LoVo (cell line): ENCODE measurements at regions not wholly inside any gene's neighbourhood (a gene's known extent, or its start where the extent isn't known, plus 50 kb on each side); places are given as distances from the start of the nearest gene placed in this dataset.
A peak's percentile ranks its signal among the peaks of the same experiment; 100 is the strongest.

Experiments used
- DNase-seq: peaks from one replicate; pipeline ENCODE4 v3.0.0-alpha.2; 2016; ENCODE audit warnings: low spot score

DNA sequence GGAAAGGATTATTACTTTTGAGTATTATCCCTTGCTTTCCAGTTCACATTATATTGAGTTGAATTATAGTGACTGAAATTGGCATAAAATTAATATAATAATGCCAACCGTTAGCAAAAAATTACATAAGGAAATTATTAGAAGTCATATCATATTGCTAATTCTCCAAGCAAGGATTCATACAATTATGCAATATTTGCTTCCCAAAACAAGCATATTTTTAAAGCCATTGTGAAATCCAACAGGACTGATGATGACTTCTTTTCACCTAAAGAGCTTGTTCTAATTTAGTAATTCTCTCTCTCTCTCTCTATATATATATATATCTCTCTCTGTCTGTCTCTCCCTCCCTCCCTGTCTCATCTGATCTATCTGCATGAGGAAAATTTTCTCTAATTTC, 283.5 kb downstream of the DSEL start:
- no peak for DNase-seq

DNA sequence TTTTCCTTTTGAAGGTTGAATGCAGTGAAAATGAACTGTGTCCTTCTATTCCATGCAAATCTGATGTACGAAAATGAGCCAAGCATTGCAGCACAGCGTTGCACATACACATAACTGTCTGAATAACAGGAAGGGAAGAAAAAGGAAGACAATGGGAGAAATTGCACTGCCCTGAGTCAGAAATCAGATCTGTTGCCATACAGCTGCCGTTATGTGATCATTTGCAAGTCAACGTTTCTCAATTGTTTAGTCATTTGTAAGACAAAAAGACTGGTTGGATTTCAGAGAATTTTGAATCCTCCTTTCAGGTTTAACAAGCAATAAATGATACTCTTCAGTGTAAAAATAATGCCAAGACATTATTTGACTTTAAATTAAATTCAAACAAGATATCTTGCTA, 284.1 kb downstream of the DSEL start:
- DNase-seq = no peak

DNA sequence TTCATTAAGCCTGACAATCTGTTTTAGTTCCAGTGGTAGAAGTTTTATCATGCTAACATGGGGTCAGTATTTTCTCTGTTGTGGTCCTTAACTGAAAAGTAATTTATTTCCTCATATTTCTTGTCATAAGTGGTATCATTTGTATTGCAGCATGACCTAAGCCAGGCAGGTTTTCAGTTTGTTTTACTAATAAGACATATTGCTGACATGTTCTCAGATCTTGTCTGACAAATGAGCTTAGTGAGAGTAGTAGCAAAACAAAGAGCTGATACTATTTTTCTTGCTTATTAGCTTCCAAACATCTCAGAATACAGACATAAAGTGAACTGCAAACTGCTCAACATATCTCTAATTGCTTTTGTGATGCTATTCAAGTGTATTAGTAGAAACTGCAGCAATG, 293.6 kb downstream of the DSEL start:
- no peak for DNase-seq

DNA sequence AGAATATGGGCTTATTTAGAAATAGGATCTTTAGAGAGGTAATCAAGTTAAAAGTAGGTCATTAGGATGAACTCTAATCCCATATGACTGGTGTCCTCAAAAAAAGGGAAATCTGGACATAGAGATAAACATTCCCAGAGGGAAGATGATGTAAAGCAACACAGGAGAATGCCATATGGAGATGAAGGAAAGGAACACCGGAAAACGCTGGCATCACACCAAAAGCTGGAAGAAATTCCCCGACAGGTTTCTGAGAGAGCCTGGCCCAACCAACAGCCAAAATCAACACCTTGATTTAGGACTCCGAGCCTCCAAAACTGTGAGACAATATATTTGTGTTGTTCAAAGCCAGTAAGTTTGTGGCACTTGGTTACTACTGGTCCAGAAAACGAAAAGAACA, 296.7 kb downstream of the DSEL start:
- no peak for DNase-seq

DNA sequence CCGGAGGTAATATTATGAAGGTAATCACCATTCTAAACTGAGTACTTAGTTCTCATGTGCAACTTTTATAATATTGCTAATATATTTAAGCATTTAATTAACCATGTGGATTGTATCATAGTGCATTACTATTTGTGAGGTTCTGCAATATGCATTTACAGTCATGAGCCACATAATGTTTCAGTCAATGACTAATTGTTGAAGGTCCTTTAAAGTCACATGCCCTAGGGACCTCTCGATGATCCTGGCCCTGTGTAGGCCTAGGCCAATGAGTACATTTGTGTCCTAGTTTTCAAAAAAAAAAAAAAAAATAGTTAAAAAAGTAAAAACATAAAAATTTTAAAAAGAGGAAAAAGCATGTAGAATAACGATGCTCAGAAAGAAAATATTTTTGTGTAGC, 298.0 kb downstream of the DSEL start:
- no peak for DNase-seq

DNA sequence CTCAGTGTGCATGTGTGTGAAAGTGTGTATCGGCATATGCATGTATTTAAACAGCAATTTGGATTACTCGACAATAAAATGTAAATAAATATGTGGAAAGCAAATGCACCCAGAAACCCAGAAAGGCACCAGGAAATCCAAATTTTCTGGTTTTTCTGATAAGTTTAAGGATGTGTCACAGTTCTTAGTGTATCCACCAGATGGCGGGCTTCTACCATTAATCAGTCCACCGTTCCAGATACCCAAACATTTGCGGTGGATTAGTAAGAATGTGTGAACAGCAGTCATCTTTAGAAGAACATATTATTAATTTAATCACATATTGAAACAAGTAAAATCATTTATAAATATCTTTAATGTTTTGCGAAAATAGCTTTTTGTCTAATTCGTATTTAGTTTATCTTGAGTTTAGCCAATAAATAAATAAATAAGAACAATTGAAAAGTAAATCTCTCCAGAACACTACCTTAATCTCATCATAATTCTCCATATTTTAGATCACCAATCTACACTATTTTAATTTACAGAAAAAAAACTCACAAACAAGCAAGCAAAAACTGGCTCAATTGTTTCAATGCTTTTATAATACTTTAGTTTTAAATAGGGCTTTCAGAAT, 298.9 kb downstream of the DSEL start:
- DNase-seq = peak; percentile 52

DNA sequence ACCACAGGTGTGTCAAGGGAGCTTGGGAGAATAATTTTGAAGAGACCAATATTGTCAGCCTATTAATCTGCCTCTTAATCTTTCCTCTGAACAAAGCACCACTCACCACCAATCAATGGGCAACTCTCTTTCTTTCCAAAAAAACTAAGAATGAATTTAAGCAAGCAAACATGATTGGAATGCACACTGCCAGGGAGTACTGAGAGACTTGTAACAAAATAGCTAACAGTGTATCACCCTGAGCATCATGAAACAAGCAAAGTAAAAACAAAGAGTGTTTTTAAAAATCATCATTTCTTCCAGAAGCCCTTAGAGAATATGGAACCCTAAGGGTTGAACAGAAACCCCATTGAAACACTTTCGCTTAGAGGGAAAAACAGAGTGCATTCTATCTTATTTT, 299.7 kb downstream of the DSEL start:
- DNase-seq = no peak

DNA sequence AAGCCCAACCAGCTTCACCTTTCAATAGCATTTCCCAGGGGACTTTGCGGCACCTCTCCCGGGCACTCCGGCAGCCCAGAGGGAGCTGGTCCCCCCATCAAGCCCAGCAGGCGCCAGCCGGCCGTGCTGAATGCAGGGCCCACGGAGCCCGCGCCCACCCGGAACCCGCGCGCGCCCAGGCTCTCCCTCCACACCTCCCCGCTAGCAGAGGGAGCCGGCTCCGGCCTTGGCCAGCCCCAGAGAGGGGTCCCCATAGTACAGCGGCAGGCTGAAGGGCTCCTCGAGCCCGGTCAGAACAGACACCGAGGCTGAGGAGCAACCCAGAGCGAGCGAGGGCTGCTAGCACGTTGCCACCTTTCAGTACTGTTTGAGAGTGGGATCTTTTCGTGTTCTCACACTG, 300.8 kb downstream of the DSEL start:
- DNase-seq = no peak

DNA sequence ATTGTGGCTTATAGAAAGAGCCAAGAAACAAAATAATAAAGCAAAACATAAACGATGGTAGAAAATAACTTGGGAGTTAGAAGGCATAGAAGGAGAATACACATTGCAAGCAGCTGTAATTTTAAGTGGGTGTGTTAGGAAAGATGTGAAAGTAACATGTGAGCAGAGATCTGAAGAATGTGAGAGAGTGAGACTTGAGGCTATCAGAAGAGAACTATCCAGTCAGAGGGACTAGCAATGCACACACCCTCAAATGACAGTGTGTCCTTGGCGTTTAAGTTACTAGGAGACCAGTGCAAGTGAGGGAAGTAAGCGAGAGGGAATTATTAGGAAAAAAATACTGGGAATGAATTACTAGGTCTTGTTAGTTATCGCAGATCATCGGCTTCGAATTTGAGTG, 304.9 kb downstream of the DSEL start:
- DNase-seq = no peak

DNA sequence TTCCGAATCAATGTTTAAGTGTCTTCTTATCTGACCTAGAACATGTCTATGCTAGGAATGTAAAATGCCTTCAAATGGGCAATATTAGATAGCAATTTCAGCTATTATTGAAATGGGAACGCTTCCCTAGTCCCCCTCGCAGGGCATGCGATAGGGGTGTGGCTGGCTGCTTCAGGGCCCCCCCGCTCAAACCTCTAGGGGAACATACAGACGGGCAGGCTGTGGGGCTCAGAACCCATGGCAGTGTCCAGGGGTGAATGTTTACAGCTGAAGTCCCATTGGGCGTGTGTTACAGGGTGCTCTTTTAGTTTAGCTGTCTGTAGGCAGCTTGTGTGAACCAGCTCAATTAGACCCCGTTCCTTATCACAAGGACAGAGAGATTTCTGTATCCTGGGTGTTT, 315.9 kb downstream of the DSEL start:
- DNase-seq = no peak

DNA sequence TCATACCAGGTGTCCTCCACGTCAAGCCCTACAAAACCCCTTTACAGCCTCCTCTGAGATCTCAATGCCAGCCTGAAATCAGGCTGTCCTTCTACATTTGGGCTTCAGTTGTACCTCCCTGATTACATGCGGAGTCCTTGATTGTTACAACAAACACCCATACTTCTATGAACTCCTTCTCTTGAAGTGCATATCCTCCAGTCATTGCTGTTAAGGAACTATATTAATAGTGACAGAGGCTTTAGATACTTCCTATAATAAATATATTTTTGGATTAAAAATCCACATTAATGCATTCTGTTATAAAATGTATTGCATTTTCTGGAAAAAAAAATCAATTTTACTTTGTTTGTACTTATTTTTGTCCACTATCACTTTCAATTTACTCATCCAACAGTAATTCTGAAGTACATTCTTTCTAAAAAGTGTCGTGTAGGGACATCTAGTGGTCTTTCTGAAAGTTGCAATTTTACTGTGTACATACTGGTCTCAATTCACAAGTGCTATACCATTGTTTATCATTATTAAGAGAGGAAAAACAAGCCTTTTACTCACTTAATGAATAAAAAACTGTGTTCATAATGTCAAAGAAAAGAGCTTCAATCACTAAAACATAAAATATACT, 316.4 kb downstream of the DSEL start:
- DNase-seq = peak; percentile 47

DNA sequence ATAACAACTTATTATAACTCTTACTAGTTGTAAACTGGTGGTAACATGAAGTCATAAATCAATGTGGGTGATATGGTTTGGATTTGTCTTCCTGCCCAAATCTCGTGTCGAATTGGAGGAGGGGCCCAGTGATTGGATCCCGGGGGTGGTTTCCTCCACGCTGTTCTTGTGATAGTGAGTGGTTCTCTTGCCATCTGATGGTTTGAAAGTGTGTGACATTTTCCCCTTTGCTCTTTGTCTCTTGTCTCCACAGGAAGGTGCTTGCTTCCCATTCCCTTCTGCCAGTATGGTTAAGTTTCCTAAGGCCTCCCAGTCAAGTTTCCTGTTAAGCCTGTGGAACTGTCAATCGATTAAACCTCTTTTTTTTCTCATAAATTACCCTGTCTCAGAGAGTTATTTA, 321.6 kb downstream of the DSEL start:
- DNase-seq = no peak

DNA sequence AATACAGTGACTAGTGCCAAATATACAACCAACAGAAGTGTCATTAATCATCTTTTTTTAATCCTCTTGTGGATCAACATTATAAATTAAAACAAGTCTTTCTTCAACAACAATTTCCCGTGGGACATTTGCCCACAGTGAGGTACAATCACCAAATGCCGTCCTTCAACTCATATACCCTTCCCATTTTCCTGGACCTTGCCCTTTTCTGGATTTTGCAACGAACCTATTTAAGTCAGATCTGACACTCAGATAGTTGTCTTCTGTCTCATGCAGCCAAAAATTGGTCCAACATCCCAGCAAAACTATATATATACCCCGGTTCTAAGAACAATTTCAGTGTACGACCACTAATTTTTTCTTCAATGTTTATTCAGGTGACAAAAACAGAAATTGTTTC, 324.0 kb downstream of the DSEL start:
- no peak for DNase-seq

DNA sequence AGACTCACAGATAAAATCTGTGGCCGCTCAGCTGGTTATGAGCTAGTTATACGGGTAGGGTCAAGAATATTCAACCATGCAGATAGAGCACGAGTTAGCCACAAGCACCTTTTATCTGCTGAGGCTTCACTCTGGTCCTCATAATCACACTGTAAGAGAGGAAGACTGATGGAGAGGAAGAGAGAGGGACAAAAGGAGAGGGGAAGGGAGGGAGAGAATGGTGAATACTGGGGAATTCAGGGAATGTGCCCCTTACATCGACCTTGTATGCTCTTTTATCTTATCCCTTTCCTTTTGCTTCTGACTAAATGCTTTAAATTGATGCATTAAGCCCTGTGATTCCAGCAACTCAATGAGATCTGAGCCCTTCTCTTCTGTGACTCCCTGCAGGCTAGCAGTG, 333.1 kb downstream of the DSEL start:
- DNase-seq = no peak

DNA sequence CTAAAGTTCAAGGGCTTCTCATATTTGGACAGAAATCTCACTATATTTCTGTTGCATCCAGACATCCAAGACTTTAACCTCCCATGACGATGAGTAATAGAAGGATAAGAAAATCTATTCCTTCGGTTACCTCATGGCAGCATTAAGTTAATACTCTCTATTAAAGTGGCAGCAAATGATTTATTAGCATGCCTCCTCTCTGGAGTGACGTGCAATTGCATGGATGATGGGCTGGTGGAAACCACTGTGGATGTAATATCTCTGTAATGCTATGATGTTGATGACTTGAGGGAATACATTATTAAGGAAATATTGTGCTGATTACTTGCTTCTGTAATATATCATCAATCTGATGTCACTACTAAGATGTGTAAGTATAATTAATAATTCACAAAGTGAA, 336.8 kb downstream of the DSEL start:
- no peak for DNase-seq

DNA sequence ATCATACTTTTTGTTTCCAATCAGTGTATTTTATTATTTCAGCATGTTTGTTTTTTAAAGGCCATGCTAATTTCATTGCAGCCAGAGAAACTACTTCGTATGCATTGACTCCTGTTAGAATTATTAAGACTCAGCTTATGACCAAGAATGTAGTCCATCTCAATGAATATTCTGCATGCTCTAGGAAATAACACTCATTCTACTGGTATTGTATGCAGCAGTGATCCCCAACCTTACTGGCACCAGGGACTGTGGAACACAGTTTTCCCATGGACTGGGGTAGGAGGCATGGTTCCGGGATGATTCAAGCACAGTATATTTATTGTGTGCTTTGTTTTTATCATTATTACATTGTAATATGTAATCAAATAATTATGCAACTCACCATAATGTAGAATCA, 356.9 kb downstream of the DSEL start:
- DNase-seq = no peak

DNA sequence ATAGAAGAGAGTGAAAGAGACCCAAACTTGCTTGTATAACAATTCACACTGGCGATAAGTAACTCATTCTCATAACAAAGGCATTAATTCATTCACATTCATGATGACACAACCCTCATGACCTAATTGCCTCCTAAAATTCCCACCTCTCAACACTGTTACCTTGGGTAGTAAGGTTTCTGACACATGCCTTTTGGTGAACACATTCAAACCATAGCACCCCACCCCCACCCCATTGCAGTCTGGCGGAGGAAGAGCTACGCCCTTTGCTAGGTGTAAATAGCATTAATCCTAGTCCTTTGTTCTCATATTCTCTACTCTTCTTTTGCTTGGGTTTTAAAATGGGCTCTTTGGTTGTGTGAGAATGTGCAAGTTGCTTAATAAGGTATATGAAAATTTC, 361.5 kb downstream of the DSEL start:
- no peak for DNase-seq

DNA sequence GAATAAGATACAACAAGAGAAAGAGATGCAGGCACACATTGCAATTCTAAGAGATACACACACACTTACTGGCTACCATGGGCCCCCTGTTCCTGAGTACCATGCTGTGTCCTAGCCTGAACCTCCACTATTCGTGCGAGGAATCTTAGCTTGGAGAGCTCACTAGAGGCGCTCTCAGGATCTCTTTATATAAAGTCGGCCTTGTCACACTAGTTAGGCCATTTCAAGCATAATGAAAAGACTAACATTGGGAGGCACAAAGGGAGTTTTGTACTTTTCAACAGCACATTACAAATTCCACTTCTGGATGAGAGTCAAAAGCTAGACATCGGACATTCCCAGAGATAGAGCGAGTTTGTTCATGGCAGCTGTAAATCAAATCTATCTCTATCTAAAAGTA, 365.2 kb downstream of the DSEL start:
- DNase-seq = no peak

DNA sequence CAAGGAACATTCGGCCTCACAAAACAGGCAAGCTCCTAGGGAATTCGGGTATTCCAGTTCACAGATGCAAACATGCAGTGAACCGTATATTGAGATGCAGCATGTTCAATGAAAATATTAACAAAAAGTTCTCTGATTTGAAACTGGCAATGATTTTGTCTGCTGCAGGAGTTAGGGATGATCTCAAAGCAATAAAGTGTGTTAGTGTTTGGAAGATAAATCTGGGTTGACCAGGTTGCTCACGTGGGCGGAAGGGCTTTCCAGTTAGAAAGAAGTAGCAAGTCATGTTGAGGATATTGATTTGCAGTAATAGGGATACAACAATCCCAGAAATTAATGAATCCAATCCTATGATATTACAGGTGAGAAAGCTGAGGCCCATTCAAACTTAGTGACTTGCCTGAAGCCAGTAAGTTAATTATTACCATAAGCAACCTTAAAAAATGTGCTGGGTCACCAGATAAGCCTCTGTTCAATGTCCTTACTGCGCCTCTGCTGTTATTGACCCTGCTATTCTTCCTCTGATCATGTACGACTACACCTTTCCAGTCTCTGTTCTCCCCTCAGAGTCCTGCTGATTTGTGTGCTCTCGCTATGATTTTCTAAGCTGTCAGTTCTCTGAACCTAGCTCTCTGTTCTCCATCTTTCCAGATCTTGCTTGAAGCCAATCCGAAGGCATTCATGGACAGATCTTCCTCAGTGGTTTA, 370.8 kb downstream of the DSEL start:
- no peak for DNase-seq

DNA sequence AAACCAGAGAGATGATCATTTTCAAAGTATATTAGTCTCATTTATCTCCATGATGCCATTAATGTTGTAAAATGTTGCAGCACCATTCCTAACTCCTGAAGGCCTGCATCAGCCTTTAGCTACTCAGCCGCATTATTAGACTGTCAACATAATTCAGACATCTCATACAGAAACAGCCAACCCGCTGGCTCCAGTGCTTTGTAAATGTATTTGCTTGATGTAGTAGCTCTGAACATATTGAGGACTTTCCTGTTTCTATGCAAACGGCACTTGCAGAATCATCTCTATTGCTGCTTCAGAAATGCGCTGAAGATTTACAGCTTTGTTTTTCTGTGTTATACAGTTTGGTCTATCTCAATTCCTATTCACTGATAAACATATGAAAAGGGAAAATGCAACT, 372.2 kb downstream of the DSEL start:
- no peak for DNase-seq

DNA sequence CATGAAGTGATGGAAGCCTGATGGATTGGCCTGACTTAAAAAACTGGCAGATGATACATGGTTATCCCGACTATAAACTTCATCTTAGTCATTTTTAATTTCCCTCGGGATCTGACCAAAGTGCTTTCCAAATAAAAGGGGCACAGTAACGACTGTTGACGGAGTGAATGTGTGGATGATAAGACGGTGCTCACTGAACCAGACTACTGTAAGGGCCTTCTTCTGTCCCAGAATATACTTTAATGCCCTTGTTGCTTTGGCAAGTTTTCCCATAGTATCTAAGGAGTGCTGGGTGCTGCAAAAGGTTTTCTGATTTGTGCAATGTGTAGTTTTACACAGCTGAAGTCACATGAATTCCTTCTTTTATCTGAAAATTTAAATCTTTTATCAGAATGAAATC, 373.5 kb downstream of the DSEL start:
- no peak for DNase-seq

DNA sequence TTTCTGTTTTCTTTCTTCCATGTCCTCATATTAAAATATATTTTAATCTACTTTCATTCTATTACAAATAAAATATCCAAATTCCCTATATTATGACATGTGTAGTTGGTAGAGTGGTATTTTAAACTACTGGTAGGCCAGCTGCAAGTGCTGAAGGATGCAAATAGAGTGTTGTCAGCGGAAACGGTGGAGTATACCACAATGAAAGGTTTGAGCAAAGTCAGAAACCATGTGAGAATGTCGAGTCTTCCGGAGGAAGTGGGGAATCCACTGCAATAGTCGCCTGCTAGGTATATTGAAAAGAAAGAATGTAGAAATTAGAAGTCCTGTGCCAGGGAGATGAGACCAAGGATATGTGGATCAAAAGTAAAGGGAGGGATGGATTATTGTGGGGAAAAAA, 373.9 kb downstream of the DSEL start:
- no peak for DNase-seq

DNA sequence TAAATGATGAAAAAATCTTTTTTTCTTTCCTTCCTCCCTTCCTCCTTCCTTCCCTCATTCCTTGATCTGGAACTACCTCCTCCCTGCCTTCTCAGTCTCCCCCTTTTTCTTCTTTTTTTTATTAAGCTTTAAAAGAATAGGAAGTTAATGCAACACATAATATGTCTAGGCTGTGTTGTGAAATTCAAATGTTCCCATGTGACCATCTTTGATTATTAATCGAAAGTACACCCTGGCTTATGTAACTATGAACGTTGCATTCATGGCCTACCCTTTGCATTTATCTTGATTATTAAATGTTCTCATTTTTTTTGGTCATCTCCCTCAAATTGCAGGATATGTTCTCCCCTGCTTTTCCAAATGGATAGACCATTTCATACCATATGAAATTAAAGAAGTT, 376.0 kb downstream of the DSEL start:
- DNase-seq = no peak

DNA sequence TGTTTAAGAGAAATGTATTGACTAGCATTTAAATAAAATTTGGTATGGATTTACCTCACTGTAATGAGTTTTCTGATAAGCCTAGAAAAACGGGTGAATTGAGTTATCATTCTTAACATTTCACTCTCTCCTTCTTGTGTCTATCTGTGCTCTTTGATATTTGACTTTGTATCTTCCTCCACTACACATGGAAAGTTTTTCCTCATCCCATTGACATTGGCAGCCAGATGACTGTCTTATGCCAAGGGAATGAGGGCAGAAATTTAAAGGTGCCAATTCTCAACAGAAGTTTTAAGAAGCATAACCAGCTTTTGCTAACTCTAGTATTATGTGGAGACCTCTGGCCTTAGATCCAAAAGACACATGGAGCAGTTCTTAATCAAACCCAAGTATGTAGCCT, 376.6 kb downstream of the DSEL start:
- DNase-seq = no peak
